ENCODE measurements at regions not wholly inside any gene's neighbourhood (a gene's known extent, or its start where the extent isn't known, plus 50 kb on each side); places are given as distances from the start of the nearest gene placed in this dataset.
A peak's percentile ranks its signal among the peaks of the same experiment; 100 is the strongest.

GRCh38 chr5:89504051-89504450 is 621.1 kb upstream of the MEF2C start:
- no peaks in the 10 kb centered on the region for H3K36me3 ChIP-seq (ENCODE audit: insufficient read depth, low read length)
- no peaks in the 10 kb centered on the region for H3K79me2 ChIP-seq (ENCODE audit: control insufficient read depth, insufficient read depth, low read length, unreplicated experiment)
- H2AFZ ChIP-seq (ENCODE audit: low read length, unreplicated experiment), result no peak overlapping the region
- no peak overlapping the region for H3K27ac ChIP-seq (ENCODE audit: low read depth, low read length)
- H3K4me1 ChIP-seq (ENCODE audit: control insufficient read depth, insufficient read depth, low read length, unreplicated experiment), result no peaks in the 10 kb centered on the region
- H3K27me3 ChIP-seq (ENCODE audit: insufficient read depth, low read length), result no peaks in the 10 kb centered on the region
- no peak overlapping the region for H3K4me3 ChIP-seq (ENCODE audit: low read depth, low read length)

GRCh38 chr5:89499787-89500186 is 616.8 kb upstream of the MEF2C start:
- Histone ChIP-seq H3K27ac (ENCODE audit: low read depth, low read length) (no peak overlapping the region), H2AFZ (ENCODE audit: low read length, unreplicated experiment) (no peak overlapping the region), H3K4me3 (ENCODE audit: low read depth, low read length) (no peak overlapping the region), H3K79me2 (ENCODE audit: control insufficient read depth, insufficient read depth, low read length, unreplicated experiment) (no peaks in the 10 kb centered on the region), H3K4me1 (ENCODE audit: control insufficient read depth, insufficient read depth, low read length, unreplicated experiment) (no peaks in the 10 kb centered on the region), H3K36me3 (ENCODE audit: insufficient read depth, low read length) (no peaks in the 10 kb centered on the region), H3K27me3 (ENCODE audit: insufficient read depth, low read length) (no peaks in the 10 kb centered on the region)

GRCh38 chr5:89498699-89499098 is 615.7 kb upstream of the MEF2C start:
- no peaks in the 10 kb centered on the region for H3K4me1 ChIP-seq (ENCODE audit: control insufficient read depth, insufficient read depth, low read length, unreplicated experiment)
- no peak overlapping the region for H3K4me3 ChIP-seq (ENCODE audit: low read depth, low read length)
- no peak overlapping the region for H3K27ac ChIP-seq (ENCODE audit: low read depth, low read length)
- H2AFZ ChIP-seq (ENCODE audit: low read length, unreplicated experiment), result no peak overlapping the region
- H3K79me2 ChIP-seq (ENCODE audit: control insufficient read depth, insufficient read depth, low read length, unreplicated experiment), result no peaks in the 10 kb centered on the region
- no peaks in the 10 kb centered on the region for H3K27me3 ChIP-seq (ENCODE audit: insufficient read depth, low read length)
- H3K36me3 ChIP-seq (ENCODE audit: insufficient read depth, low read length), result no peaks in the 10 kb centered on the region

GRCh38 chr5:89493414-89493813 is 610.4 kb upstream of the MEF2C start:
- Histone ChIP-seq H3K36me3 (ENCODE audit: insufficient read depth, low read length) (no peaks in the 10 kb centered on the region), H3K4me3 (ENCODE audit: low read depth, low read length) (no peak overlapping the region), H3K4me1 (ENCODE audit: control insufficient read depth, insufficient read depth, low read length, unreplicated experiment) (no peaks in the 10 kb centered on the region), H3K79me2 (ENCODE audit: control insufficient read depth, insufficient read depth, low read length, unreplicated experiment) (no peaks in the 10 kb centered on the region), H3K27ac (ENCODE audit: low read depth, low read length) (no peak overlapping the region), H3K27me3 (ENCODE audit: insufficient read depth, low read length) (no peaks in the 10 kb centered on the region), H2AFZ (ENCODE audit: low read length, unreplicated experiment) (no peak overlapping the region)

- H2AFZ ChIP-seq (ENCODE audit: low read length, unreplicated experiment), result no peak overlapping the region
- no peaks in the 10 kb centered on the region for H3K36me3 ChIP-seq (ENCODE audit: insufficient read depth, low read length)
- no peaks in the 10 kb centered on the region for H3K4me1 ChIP-seq (ENCODE audit: control insufficient read depth, insufficient read depth, low read length, unreplicated experiment)
- no peak overlapping the region for H3K27ac ChIP-seq (ENCODE audit: low read depth, low read length)
- H3K79me2 ChIP-seq (ENCODE audit: control insufficient read depth, insufficient read depth, low read length, unreplicated experiment), result no peaks in the 10 kb centered on the region
- no peak overlapping the region for H3K4me3 ChIP-seq (ENCODE audit: low read depth, low read length)
- H3K27me3 ChIP-seq (ENCODE audit: insufficient read depth, low read length), result no peaks in the 10 kb centered on the region
These were observed 602.0 kb upstream of the MEF2C start for GRCh38 chr5:89484962-89485361.

- Histone ChIP-seq H3K79me2 (ENCODE audit: control insufficient read depth, insufficient read depth, low read length, unreplicated experiment) (no peaks in the 10 kb centered on the region), H2AFZ (ENCODE audit: low read length, unreplicated experiment) (no peak overlapping the region), H3K27me3 (ENCODE audit: insufficient read depth, low read length) (no peaks in the 10 kb centered on the region), H3K4me1 (ENCODE audit: control insufficient read depth, insufficient read depth, low read length, unreplicated experiment) (no peaks in the 10 kb centered on the region), H3K4me3 (ENCODE audit: low read depth, low read length) (no peak overlapping the region), H3K36me3 (ENCODE audit: insufficient read depth, low read length) (no peaks in the 10 kb centered on the region), H3K27ac (ENCODE audit: low read depth, low read length) (no peak overlapping the region)
These were observed 597.5 kb upstream of the MEF2C start for GRCh38 chr5:89480406-89481007.

- Histone ChIP-seq H2AFZ (ENCODE audit: low read length, unreplicated experiment) (no peak overlapping the region), H3K79me2 (ENCODE audit: control insufficient read depth, insufficient read depth, low read length, unreplicated experiment) (no peaks in the 10 kb centered on the region), H3K4me1 (ENCODE audit: control insufficient read depth, insufficient read depth, low read length, unreplicated experiment) (no peaks in the 10 kb centered on the region), H3K36me3 (ENCODE audit: insufficient read depth, low read length) (no peaks in the 10 kb centered on the region), H3K27ac (ENCODE audit: low read depth, low read length) (no peak overlapping the region), H3K4me3 (ENCODE audit: low read depth, low read length) (no peak overlapping the region), H3K27me3 (ENCODE audit: insufficient read depth, low read length) (no peaks in the 10 kb centered on the region)
These were observed 595.9 kb upstream of the MEF2C start for GRCh38 chr5:89478851-89479250.

GRCh38 chr5:89473196-89473595 is 590.2 kb upstream of the MEF2C start:
- no peaks in the 10 kb centered on the region for H3K27me3 ChIP-seq (ENCODE audit: insufficient read depth, low read length)
- H3K4me1 ChIP-seq (ENCODE audit: control insufficient read depth, insufficient read depth, low read length, unreplicated experiment), result peaks cover 17% of the 10 kb centered on the region

GRCh38 chr5:89471541-89471940 is 588.6 kb upstream of the MEF2C start:
- H3K27me3 ChIP-seq (ENCODE audit: insufficient read depth, low read length), result no peaks in the 10 kb centered on the region
- H3K4me1 ChIP-seq (ENCODE audit: control insufficient read depth, insufficient read depth, low read length, unreplicated experiment), result peaks cover 17% of the 10 kb centered on the region
- H3K36me3 ChIP-seq (ENCODE audit: insufficient read depth, low read length), result no peaks in the 10 kb centered on the region
- no peaks in the 10 kb centered on the region for H3K79me2 ChIP-seq (ENCODE audit: control insufficient read depth, insufficient read depth, low read length, unreplicated experiment)
- no peak overlapping the region for H3K4me3 ChIP-seq (ENCODE audit: low read depth, low read length)
- no peak overlapping the region for H3K27ac ChIP-seq (ENCODE audit: low read depth, low read length)
- peak overlapping the region; percentile 58 for H2AFZ ChIP-seq (ENCODE audit: low read length, unreplicated experiment)

More at GRCh38 chr5:89473196-89473595, 590.2 kb upstream of the MEF2C start:
- Histone ChIP-seq H3K36me3 (ENCODE audit: insufficient read depth, low read length) (no peaks in the 10 kb centered on the region), H3K27ac (ENCODE audit: low read depth, low read length) (peak overlapping the region; percentile 79), H3K79me2 (ENCODE audit: control insufficient read depth, insufficient read depth, low read length, unreplicated experiment) (no peaks in the 10 kb centered on the region), H2AFZ (ENCODE audit: low read length, unreplicated experiment) (peak overlapping the region; percentile 96), H3K4me3 (ENCODE audit: low read depth, low read length) (peak overlapping the region; percentile 58; the same call in 1 of the 2 replicates)

- Histone ChIP-seq H3K79me2 (ENCODE audit: control insufficient read depth, insufficient read depth, low read length, unreplicated experiment) (no peaks in the 10 kb centered on the region), H3K27me3 (ENCODE audit: insufficient read depth, low read length) (no peaks in the 10 kb centered on the region), H3K4me1 (ENCODE audit: control insufficient read depth, insufficient read depth, low read length, unreplicated experiment) (peaks cover 17% of the 10 kb centered on the region), H3K36me3 (ENCODE audit: insufficient read depth, low read length) (no peaks in the 10 kb centered on the region), H3K4me3 (ENCODE audit: low read depth, low read length) (no peak overlapping the region), H3K27ac (ENCODE audit: low read depth, low read length) (no peak overlapping the region), H2AFZ (ENCODE audit: low read length, unreplicated experiment) (peak overlapping the region; percentile 58)
These were observed 588.1 kb upstream of the MEF2C start for GRCh38 chr5:89471115-89471514.

- Histone ChIP-seq H3K27ac (ENCODE audit: low read depth, low read length) (no peak overlapping the region), H3K4me3 (ENCODE audit: low read depth, low read length) (no peak overlapping the region), H3K4me1 (ENCODE audit: control insufficient read depth, insufficient read depth, low read length, unreplicated experiment) (peaks cover 17% of the 10 kb centered on the region), H2AFZ (ENCODE audit: low read length, unreplicated experiment) (no peak overlapping the region), H3K27me3 (ENCODE audit: insufficient read depth, low read length) (no peaks in the 10 kb centered on the region), H3K79me2 (ENCODE audit: control insufficient read depth, insufficient read depth, low read length, unreplicated experiment) (no peaks in the 10 kb centered on the region), H3K36me3 (ENCODE audit: insufficient read depth, low read length) (no peaks in the 10 kb centered on the region)
These were observed 587.7 kb upstream of the MEF2C start for GRCh38 chr5:89470658-89471057.
